ENCODE measurements at regions not wholly inside any gene's neighbourhood (a gene's known extent, or its start where the extent isn't known, plus 50 kb on each side); places are given as distances from the start of the nearest gene placed in this dataset.

DNA sequence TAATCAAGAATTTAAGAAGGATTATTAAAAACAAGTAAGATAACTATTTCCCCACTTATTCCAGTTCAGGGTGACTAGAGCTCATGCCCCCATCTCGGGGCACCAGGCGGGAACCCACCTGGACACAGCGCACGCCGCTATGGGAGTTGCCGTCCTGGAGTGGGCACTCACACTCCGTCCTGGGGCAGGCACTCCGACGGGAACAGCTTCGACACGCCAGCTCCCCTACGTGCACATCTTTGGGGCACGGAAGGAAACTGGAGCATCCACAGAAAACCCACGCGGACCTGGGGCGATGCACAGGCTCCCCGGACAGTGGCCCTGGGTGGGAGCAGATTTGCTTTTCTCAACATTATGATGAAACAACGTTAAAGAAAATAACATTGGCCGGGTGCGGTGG, 52.0 kb upstream of the GATA5 start:
- TF ChIP-seq, protein P1, sequence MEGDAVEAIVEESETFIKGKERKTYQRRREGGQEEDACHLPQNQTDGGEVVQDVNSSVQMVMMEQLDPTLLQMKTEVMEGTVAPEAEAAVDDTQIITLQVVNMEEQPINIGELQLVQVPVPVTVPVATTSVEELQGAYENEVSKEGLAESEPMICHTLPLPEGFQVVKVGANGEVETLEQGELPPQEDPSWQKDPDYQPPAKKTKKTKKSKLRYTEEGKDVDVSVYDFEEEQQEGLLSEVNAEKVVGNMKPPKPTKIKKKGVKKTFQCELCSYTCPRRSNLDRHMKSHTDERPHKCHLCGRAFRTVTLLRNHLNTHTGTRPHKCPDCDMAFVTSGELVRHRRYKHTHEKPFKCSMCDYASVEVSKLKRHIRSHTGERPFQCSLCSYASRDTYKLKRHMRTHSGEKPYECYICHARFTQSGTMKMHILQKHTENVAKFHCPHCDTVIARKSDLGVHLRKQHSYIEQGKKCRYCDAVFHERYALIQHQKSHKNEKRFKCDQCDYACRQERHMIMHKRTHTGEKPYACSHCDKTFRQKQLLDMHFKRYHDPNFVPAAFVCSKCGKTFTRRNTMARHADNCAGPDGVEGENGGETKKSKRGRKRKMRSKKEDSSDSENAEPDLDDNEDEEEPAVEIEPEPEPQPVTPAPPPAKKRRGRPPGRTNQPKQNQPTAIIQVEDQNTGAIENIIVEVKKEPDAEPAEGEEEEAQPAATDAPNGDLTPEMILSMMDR (IDR thresholded peaks at IDR 0.05) = no peak
- no peak for TF ChIP-seq POLR2A (IDR thresholded peaks at IDR 0.05)

Measured in esophagus squamous epithelium (tissue), 4 donors.